Hepatic stellate cell (primary cell): ENCODE measurements at regions not wholly inside any gene's neighbourhood (a gene's known extent, or its start where the extent isn't known, plus 50 kb on each side); places are given as distances from the start of the nearest gene placed in this dataset.

Experiments used
- DNase-seq: peaks from one replicate; pipeline ENCODE4 v3.0.0; 2011; ENCODE audit warnings: low spot score

GRCh38 chr10:20976390-20976789, 79.3 kb upstream of the NEBL start:
- DNase-seq, result no peak

GRCh38 chr10:20975236-20975635, 78.1 kb upstream of the NEBL start:
- no peak for DNase-seq

- no peak for DNase-seq
Measured at GRCh38 chr10:20972925-20973324, 75.8 kb upstream of the NEBL start.

GRCh38 chr10:20971901-20972300, 74.8 kb upstream of the NEBL start:
- no peak for DNase-seq

GRCh38 chr10:20970708-20971107, 73.6 kb upstream of the NEBL start:
- no peak for DNase-seq

- DNase-seq, result no peak
Measured at GRCh38 chr10:20970044-20970443, 72.9 kb upstream of the NEBL start.

GRCh38 chr10:20966426-20966825, 69.3 kb upstream of the NEBL start:
- no peak for DNase-seq

GRCh38 chr10:20963721-20964595, 66.8 kb upstream of the NEBL start:
- no peak for DNase-seq

GRCh38 chr10:20963056-20963455, 65.9 kb upstream of the NEBL start:
- no peak for DNase-seq

- no peak for DNase-seq
Measured at GRCh38 chr10:20962165-20962564, 65.1 kb upstream of the NEBL start.

- DNase-seq, result no peak
Measured at GRCh38 chr10:20959242-20959641, 62.1 kb upstream of the NEBL start.

GRCh38 chr10:20958764-20959163, 61.7 kb upstream of the NEBL start:
- DNase-seq, result no peak

- DNase-seq, result no peak
Measured at GRCh38 chr10:20958225-20958624, 61.1 kb upstream of the NEBL start.

- DNase-seq, result no peak
Measured at GRCh38 chr10:20957744-20958143, 60.6 kb upstream of the NEBL start.

- no peak for DNase-seq
Measured at GRCh38 chr10:20956843-20957242, 59.7 kb upstream of the NEBL start.

- DNase-seq, result no peak
Measured at GRCh38 chr10:20955355-20955893, 58.3 kb upstream of the NEBL start.

GRCh38 chr10:20954519-20954918, 57.4 kb upstream of the NEBL start:
- no peak for DNase-seq

GRCh38 chr10:20953120-20953519, 56.0 kb upstream of the NEBL start:
- no peak for DNase-seq

- no peak for DNase-seq
Measured at GRCh38 chr10:20949967-20950366, 52.9 kb upstream of the NEBL start.

- no peak for DNase-seq
Measured at GRCh38 chr10:20948686-20949327, 51.7 kb upstream of the NEBL start.
